GM12878 (cell line): ENCODE measurements at regions not wholly inside any gene's neighbourhood (a gene's known extent, or its start where the extent isn't known, plus 50 kb on each side); places are given as distances from the start of the nearest gene placed in this dataset.

Experiments
- ATAC-seq: fragments of 200-7000 bp; cut with Tn5 transposase; 3 replicates; pipeline ENCODE4 v1.9.1; 2020; ENCODE audit warnings: mild to moderate bottlenecking, moderate library complexity
- BruUV-seq: library from RNA; stranded (reverse); fragments of 400-500 nt; replicated peaks from 2 replicates; lab custom pipeline; 2021; lab: Mats Ljungman, UMichigan
- CTCF ChIA-PET: fragments of 300-600 bp; sonication (Branson Sonifier 250); formaldehyde crosslinking; extraction: SDS; loops from one replicate; lab custom pipeline; 2021; ENCODE audit warnings: inconsistent platforms; lab: Yijun Ruan, JAX
- POLR2A ChIA-PET: fragments of 350-600 bp; formaldehyde crosslinking; extraction: SDS; loops from one replicate; lab custom pipeline; 2021; ENCODE audit warnings: inconsistent platforms; lab: Charles Lee
- RAD21 ChIA-PET: fragments of 300-600 bp; sonication (Branson Sonifier 250); formaldehyde crosslinking; loops from one replicate; lab custom pipeline; 2023; ENCODE audit warnings: antibody characterized with exemption; ENCODE audit not compliant: unreplicated experiment; lab: Charles Lee
- SMC1A ChIA-PET: fragments of 300-600 bp; sonication (Branson Sonifier 250); formaldehyde crosslinking; loops from one replicate; lab custom pipeline; 2023; ENCODE audit not compliant: unreplicated experiment, uncharacterized antibody; lab: Charles Lee
- DNase-seq: peaks from one replicate; pipeline ENCODE4 v3.0.0-alpha.2; 2011; ENCODE audit warnings: low read depth, low spot score
- FAIRE-seq: peaks from 3 replicates; lab custom pipeline; 2011; peaks lifted over from hg19 to GRCh38; lab: Jason Lieb, UNC
- H2AFZ ChIP-seq: 2 replicates; pipeline ENCODE4 v1.6.0; 2011; ENCODE audit warnings: low read depth, low read length, control low read depth; ENCODE audit not compliant: control insufficient read depth
- H3K27ac ChIP-seq: 2 replicates; pipeline ENCODE4 v1.5.1; 2011; ENCODE audit warnings: control low read depth; ENCODE audit not compliant: control insufficient read depth, insufficient read depth
- H3K27me3 ChIP-seq, 2 experiments: replicated peaks in 1 of 2; 2 replicates each; pipeline versions ENCODE4 v1.6.0 to v1.6.1; 2011; ENCODE audit warnings: low read length in 1 of 2; ENCODE audit not compliant: control insufficient read depth in 2 of 2, insufficient read depth in 2 of 2
- H3K36me3 ChIP-seq, 2 experiments: 2 replicates each; pipeline ENCODE4 v1.5.1; 2011; ENCODE audit warnings: low read length in 1 of 2; ENCODE audit not compliant: control insufficient read depth in 2 of 2, insufficient read depth in 2 of 2
- H3K4me1 ChIP-seq: 2 replicates; pipeline ENCODE4 v1.6.1; 2011; ENCODE audit warnings: mild to moderate bottlenecking, low read length, moderate library complexity, mixed read lengths; ENCODE audit not compliant: control insufficient read depth, insufficient read depth
- H3K4me2 ChIP-seq: 2 replicates; pipeline ENCODE4 v1.6.0; 2011; ENCODE audit warnings: control low read depth; ENCODE audit not compliant: control insufficient read depth, insufficient read depth
- H3K4me3 ChIP-seq: fragments of 200-600 bp; sonication (generic); 2 replicates; pipeline ENCODE4 v1.5.1; 2016
- H3K79me2 ChIP-seq: 2 replicates; pipeline ENCODE4 v1.6.0; 2011; ENCODE audit warnings: low read length; ENCODE audit not compliant: control insufficient read depth, insufficient read depth
- H3K9ac ChIP-seq: 2 replicates; pipeline ENCODE4 v1.8.0; 2011; ENCODE audit warnings: low read length, control low read depth, mixed read lengths; ENCODE audit not compliant: control insufficient read depth, insufficient read depth
- H3K9me3 ChIP-seq: replicated peaks from 3 replicates; pipeline ENCODE4 v1.5.1; 2011; ENCODE audit warnings: mild to moderate bottlenecking, low read length; ENCODE audit not compliant: control insufficient read depth, insufficient read depth
- H4K20me1 ChIP-seq: 2 replicates; pipeline ENCODE4 v1.6.0; 2011; ENCODE audit not compliant: control insufficient read depth, insufficient read depth
- CREB1 ChIP-seq: IDR thresholded peaks from 2 replicates; pipeline ENCODE4 v1.6.1; 2012; ENCODE audit warnings: low read depth, mild to moderate bottlenecking, inconsistent platforms
- IKZF2 ChIP-seq, 2 experiments: fragments of 450-650 bp; IDR thresholded peaks; 2 replicates each; pipeline ENCODE4 v1.6.1; 2017; ENCODE audit warnings: mild to moderate bottlenecking in 2 of 2, moderate library complexity in 2 of 2
- PML ChIP-seq: IDR thresholded peaks from 2 replicates; pipeline ENCODE4 v1.6.1; 2012; ENCODE audit warnings: low read length, inconsistent platforms
- RB1 ChIP-seq: fragments of 450-650 bp; formaldehyde crosslinking; IDR thresholded peaks from 2 replicates; pipeline ENCODE4 v1.6.1; 2017; ENCODE audit warnings: mild to moderate bottlenecking, borderline replicate concordance
- SRF ChIP-seq, 2 experiments: IDR thresholded peaks; 2 replicates each; pipeline ENCODE4 v1.6.1; 2011; ENCODE audit warnings: low read depth in 2 of 2, low read length in 2 of 2, mild to moderate bottlenecking in 1 of 2, moderate library complexity in 1 of 2
- YBX1 ChIP-seq: fragments of 450-650 bp; IDR thresholded peaks from 2 replicates; pipeline ENCODE4 v1.6.1; 2016; ENCODE audit warnings: antibody characterized with exemption
- ZBTB33 ChIP-seq: fragments of 450-650 bp; IDR thresholded peaks from 2 replicates; pipeline ENCODE4 v1.6.1; 2017; ENCODE audit warnings: mild to moderate bottlenecking
- WGBS: methylation state at CpG from one replicate; pipeline ENCODE4 v1.1.6; 2016; ENCODE audit warnings: low lambda C conversion rate; ENCODE audit not compliant: insufficient replicate concordance, insufficient coverage; ENCODE audit errors: missing lambda C conversion rate; 5-methylcytosine and 5-hydroxymethylcytosine counted together
- in situ Hi-C: fragments of 300-500 bp; cut with MboI; formaldehyde crosslinking; loops from 9 replicates; pipeline ENCODE4 v1.14.3; 2018; ENCODE audit warnings: mixed read lengths
- intact Hi-C: fragments of 100-400 bp; cut with micrococcal nuclease; formaldehyde crosslinking; loops from one replicate; pipeline ENCODE4 v1.14.2; 2022; ENCODE audit not compliant: unreplicated experiment

GRCh38 chr3:1576047-1576446 is 483.2 kb downstream of the CNTN6 start:
- in situ Hi-C loops, result no loop called here
- ATAC-seq, result no peak
- H2AFZ ChIP-seq, result no peak overlapping the region
- TF ChIP-seq ZBTB33, result no peak
- no peak for TF ChIP-seq YBX1
- no peak for TF ChIP-seq CREB1
- no peak for TF ChIP-seq IKZF2 (IDR thresholded peaks at IDR 0.05)
- TF ChIP-seq SRF (IDR thresholded peaks at IDR 0.05; ENCODE audit: low read depth in 2 of 2, low read length in 2 of 2), result no peak
- TF ChIP-seq PML, result no peak
- TF ChIP-seq RB1, result no peak
- TF ChIP-seq, all 136 proteins: peak for 0
- Histone ChIP-seq H3K4me2 (no peak overlapping the region), H3K79me2 (no peaks in the 10 kb centered on the region), H4K20me1 (no peaks in the 10 kb centered on the region), H3K27me3 (no peaks in the 10 kb centered on the region), H3K36me3 (no peaks in the 10 kb centered on the region), H3K4me1 (no peaks in the 10 kb centered on the region), H3K4me3 (no peak overlapping the region), H3K9me3 (no peaks in the 10 kb centered on the region), H3K9ac (no peak overlapping the region), H3K27ac (no peak overlapping the region)
- DNase-seq (no peak), FAIRE-seq (no peak)
- CTCF ChIA-PET, result no interaction called here
- intact Hi-C loops, result no loop called here
- RAD21 ChIA-PET, result no interaction called here
- WGBS, result 0% methylated on average over 3 of the region's 3 CpGs
- POLR2A ChIA-PET, result no interaction called here
- no TSS peak for BruUV-seq
- SMC1A ChIA-PET, result no interaction called here
